KBM-7 (cell line): ENCODE measurements at regions not wholly inside any gene's neighbourhood (a gene's known extent, or its start where the extent isn't known, plus 50 kb on each side); places are given as distances from the start of the nearest gene placed in this dataset.

Experiments
- DNase-seq: peaks from one replicate; pipeline ENCODE4 v3.0.0-alpha.2; 2015
- in situ Hi-C: fragments of 300-500 bp; cut with MboI; formaldehyde crosslinking; loops from 2 replicates; pipeline ENCODE4 v1.14.3; 2020; ENCODE audit warnings: low sequenced_read_pairs, low pct_unique_long_range_greater_than_20kb, mixed read lengths

DNA sequence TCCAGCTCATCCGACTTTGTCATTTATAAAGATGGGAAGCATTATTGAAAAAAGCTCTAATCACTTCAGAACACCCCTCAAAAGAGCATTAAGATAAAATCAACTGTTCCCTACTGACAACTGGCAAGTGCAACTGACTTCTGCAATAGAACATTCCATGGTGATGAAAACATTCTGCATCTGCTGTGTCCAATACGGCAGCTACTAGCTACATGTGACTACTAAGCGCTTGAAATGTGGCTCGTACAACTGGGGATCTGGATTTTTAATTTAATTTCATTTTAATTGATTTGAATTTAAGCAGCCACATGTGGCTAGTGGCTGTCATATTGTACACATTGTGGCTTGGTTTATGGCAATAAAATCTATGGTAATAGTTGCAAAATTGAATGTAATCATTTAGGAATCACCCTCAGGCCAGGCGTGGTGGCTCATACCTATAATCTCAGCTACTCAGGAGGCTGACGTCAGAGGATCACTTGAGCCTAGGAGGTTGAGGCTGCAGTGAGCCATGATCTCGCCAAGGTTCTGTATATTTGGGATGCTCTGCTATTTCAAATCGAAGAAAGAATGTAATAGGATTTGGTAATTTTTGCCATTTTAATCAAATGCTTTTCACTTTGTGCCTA, 390.3 kb downstream of the GABRB3 start:
- in situ Hi-C loops: no loop called here
- no peak for DNase-seq

DNA sequence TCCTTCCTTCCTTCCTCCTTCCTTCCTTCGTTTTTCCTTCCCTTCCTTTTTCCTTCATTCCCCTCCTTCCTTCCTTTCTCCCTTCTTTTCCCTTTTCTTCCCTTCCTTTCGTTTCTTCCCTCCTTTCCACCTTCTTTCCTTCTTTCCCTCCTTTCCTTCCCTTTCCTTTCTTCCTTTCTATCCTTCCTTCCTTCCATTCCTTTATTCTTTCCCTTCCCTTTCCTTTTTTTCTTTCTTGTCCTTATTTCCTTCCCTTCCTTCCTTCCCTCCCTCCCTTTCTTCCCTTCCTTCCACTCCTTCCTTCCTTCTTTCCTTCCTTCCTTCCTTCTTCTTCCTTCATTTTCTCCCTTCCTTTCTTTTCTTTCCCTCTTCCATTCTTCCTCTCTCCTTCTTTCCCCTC, 394.6 kb downstream of the GABRB3 start:
- DNase-seq: no peak
- in situ Hi-C loops: no loop called here

DNA sequence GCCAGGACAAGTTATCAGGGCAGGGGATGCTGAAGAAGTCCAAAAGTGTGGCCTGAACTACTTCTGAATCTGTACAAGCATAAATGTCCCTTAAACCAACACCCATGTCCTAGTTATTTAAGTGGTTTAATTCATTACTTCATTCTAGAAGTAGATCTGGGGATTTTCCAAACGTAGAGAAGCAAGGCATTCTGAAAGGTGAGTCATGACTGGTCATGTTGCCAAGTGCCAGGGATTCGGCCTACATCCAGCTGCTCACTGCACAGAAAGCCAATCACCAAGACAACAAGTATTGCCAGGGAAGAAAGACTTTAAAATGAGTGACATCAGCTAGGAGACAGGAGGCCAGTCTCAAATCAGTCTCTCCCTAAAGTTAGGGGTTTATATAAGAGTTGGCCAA, 396.6 kb downstream of the GABRB3 start:
- in situ Hi-C loops: no loop called here
- no peak for DNase-seq

DNA sequence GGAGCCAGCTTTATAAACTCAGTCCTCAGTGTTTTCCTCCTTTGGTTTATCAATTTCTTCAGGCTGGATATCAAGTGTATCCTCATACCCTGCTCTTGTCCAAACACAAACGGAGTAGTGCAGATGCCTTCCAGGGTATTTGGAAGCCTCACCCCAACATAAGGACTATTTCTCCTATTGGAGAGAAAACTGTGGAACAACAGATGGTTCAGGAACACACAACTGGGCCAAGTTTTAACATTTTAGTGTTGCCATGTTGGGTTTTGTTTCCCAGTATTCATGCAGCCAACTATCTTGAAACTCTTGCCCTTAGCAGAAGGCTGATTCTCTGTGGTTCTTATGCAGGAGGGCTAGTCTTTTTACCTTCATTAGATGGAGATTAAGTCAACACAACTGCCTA, 398.1 kb downstream of the GABRB3 start:
- no peak for DNase-seq
- in situ Hi-C loops: no loop called here

DNA sequence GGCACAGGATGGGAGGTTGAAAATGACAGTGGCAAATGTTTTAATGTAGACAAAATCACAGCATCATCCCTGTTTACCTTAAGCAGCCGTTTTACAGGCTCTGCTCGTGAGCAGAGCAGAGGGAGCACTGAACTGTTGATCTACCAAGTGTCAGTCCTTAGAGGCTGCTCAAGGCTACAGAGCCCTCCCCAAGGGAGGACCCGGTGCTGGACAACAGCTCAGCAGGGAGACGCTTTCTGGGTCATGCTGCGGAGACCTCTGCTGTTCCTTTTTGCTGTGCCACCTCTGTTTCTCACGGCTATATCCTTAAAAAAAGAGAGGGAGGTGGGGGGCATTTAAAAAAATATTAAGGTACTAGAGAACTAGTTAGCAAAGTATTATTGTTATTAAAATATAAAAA, 400.2 kb downstream of the GABRB3 start:
- DNase-seq: no peak
- in situ Hi-C loops: no loop called here

DNA sequence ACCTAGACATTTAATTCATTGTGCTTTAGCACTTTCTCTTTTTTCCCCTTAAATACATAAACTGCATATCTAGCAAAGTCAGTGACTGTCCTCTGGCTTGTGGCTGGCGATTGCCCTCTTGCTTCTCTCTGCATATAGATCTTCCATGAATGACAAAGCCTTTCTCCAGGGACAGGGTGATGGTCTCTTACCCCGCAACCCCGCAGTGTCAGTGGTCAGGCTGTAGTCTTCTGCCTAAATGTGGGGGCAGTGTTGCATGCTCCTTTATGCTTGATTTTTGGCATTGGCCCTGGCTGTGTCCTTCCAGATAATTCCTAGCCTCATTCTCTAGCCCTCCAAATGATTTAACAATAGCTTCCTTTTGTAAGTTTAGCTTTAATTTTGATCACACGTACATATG, 407.8 kb downstream of the GABRB3 start:
- no peak for DNase-seq
- in situ Hi-C loops: no loop called here

DNA sequence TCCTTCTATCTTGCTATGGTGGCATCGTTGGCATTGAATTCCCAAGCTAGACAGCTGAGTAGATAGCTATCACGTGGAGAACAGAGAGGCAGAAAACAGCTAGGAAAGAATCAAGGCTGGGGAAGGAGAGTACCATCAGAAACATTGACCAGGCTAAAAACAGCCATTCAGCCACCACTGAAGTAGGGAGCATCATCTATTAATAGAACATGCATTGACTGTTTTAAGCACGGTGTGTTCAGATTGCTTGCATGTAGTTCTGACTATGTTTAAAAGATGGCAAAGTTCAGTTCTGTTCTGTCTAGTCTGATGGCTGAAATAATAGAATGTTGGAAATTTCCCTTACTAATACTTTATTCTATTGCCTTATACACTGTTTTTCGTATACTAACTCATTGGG, 413.0 kb downstream of the GABRB3 start:
- DNase-seq: no peak
- in situ Hi-C loops: no loop called here

DNA sequence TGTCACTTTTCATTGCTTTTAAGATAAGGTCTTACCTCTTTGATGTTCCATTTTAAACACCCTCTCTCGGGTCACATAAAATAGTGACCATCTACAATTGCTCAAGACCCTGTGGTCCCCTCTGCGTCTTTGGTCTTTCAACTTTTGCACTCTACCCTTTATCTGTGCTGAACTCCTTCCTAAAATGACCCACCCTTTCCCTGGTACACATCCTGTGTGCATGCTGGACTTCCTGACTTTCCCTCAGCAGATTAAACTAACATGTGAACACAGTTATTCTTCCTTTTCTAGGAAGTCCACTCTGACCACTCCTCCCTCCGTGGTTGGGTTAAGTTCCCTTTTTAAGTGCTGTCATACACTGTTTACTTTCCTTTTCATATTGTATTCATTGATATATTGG, 414.2 kb downstream of the GABRB3 start:
- DNase-seq: peak; percentile 7

DNA sequence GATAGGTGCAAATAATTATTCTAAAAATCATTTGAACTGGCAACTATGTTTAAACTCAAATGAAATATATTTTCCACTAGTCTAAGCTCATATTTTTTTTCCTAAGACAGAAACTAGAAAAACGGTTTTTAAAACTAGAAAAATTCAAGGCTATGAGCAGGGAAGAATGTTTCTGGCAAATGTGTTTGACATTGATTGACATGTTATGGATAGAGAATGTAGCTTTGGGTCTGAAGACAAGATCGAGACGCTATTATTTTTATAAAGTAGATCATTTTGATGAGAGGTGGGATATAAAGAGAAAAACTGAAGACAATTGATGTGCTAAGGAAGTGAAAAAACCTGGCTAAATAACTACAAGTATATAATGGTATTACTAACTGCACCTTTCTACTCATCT, 415.2 kb downstream of the GABRB3 start:
- in situ Hi-C loops: no loop called here

More for the DNA sequence above, 414.2 kb downstream of the GABRB3 start:
- in situ Hi-C loops: no loop called here

DNA sequence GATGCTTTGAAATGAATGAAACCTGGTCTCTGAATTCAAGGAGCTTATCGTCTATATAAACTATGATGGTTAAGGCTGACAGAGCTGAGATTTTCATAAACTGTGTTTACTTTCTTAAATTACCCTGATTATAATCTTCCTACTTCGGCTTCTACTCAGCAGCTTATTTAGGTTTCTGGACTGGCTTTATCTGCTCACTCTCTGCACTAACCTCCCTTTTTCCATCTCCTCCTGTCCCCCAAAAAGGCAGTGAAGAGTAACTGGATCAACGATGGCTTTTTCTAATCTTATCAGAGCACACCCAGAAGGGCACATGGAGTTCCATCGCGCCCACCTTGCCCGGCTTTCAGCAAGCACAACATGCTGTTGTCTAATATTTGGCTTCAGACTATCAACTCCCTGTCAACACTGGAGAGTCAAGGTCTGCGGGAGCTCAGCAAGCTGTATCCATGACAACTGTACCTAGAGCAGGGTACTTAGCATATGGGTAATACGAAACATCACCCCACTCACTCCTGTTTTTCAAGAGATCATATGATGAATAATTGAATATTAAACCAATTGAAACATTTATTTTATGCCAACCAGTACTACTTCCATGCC, 417.3 kb downstream of the GABRB3 start:
- DNase-seq: no peak
- in situ Hi-C loops: no loop called here

More for the DNA sequence above, 415.2 kb downstream of the GABRB3 start:
- no peak for DNase-seq

DNA sequence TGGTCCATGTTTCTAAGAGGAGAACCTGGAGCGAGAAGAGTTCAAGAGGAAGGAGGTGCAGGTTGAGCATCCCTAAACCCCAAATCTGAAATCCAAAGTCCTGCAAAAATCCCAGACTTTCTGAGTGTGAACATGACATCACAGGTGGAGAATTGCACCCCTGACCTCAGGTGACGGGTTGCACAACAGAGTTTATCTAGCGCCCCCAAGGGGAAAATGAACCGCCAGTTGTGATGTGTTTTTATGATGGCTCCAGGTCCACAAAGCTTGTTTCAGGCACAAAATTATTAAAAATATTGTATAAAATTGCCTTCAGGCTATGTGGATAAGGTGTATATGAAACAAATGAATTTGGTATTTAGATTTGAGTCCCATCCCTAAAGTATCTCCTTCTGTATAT, 420.0 kb downstream of the GABRB3 start:
- no peak for DNase-seq
- in situ Hi-C loops: no loop called here

DNA sequence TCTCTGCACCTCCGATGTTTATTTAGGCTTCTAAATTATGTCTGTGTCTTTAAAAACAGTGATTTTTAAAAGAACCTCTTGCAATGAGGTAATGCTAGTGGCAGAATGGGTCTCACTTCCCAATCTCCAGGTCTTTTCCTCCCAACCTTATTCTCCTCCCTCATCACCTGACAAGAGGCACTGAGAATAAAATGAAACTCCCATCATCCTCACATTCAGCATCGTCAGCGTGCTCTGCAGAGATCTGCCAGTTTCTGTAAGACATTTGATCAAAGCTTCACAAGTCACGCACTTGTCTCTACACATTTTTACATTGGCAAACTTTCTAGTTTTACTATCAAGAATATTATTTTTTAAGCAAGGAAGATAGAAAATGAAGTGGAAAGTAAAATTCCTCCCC, 420.5 kb downstream of the GABRB3 start:
- no peak for DNase-seq
- in situ Hi-C loops: no loop called here

DNA sequence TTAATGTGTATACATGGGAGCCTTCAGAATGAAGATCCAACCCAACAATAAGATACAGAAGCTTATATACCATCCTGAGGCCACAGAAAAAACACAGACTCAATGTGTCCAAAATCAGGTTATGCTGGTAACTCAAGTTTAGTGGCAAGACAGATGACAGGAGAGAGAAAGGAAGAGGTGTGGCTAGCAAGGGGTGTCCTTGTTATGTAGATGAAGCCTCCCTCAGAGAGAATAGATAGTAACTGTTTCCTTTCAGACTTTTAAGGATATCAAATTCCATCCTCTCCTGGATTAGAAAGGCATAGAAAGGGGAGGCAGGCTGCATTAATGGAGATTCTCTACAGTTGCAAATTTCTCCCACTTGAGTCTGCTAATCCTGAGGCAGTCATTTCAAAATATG, 447.4 kb downstream of the GABRB3 start:
- in situ Hi-C loops: no loop called here
- no peak for DNase-seq

DNA sequence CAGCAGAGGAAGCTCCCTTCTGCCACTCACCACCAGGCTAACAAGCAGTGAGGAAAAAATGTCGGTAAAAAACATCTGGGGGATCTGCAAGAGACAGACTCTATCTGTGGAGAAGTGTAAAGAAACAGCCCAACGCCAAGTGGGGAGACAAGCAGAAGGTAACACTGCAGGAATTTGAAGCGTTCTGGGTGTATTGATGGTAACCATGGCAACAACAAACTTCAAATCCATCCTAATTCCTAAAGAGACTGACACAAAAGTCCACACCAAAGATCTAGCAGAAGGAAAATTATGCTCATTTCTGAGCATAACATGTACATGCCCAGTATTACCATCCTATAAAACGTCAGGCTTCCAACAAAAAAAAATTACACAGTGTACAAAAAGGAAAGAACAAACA, 449.3 kb downstream of the GABRB3 start:
- in situ Hi-C loops: no loop called here
- DNase-seq: no peak

DNA sequence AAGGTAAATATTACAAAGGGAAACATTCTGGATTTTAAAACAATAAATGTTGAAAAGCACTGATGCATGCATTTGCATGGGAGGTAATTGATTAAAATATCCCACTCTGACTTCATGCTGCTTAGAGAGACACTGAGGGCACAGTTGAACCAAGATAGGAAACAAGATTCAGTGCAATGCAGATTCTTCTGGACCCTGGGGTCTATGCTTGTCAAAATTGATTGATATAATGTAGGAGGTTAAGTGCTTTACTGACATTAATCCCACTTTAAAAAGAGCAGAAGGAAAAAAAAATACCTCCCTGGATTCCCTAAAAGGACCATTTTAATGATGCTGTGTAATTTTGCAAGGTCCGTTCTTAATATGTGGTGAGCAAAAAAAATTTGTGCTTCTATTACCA, 454.2 kb downstream of the GABRB3 start:
- DNase-seq: no peak
- in situ Hi-C loops: no loop called here

DNA sequence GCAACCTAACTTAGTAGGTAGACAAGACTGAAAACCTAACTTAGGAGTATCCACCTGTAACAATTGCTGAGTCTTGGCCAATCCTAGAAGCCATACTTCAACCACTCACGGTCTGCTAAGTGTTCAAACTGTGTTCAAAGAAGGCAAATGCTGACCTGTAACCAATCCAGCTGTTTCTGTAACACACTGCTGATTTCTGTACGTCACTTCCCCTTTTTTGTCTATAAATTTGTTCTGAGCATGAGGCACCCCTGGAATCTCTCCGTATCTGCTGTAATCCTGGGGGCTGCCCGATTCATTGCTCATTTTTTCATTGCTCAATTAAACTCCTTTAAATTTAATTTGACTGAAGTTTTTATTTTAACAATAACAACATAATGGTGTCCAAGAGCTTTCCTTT, 451.4 kb upstream of the ATP10A start:
- in situ Hi-C loops: no loop called here
- peak; percentile 6 for DNase-seq

DNA sequence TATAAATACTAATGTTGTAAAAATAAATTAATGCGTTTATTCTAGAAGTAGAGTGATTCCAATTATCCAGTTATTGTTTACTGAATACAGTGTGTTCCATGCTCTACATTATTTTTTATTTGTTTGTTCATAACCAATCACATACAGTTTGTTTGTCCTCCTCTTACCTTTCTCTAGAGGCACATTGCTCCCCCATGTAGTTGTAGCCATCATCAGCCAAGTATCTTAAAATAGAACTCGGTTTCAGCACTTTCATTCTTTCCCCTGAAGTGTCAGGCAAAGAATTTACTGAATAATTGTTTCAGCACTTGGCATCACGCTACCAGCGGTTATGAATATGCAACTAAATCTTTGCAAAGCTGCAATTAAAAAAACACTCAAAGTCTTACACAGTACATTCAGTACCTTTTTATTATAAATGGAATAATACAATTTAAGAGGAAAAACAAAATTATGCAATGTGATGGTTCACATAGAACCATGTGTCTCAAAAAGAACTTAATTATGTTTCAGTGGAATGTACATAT, 448.6 kb upstream of the ATP10A start:
- no peak for DNase-seq
- in situ Hi-C loops: no loop called here

DNA sequence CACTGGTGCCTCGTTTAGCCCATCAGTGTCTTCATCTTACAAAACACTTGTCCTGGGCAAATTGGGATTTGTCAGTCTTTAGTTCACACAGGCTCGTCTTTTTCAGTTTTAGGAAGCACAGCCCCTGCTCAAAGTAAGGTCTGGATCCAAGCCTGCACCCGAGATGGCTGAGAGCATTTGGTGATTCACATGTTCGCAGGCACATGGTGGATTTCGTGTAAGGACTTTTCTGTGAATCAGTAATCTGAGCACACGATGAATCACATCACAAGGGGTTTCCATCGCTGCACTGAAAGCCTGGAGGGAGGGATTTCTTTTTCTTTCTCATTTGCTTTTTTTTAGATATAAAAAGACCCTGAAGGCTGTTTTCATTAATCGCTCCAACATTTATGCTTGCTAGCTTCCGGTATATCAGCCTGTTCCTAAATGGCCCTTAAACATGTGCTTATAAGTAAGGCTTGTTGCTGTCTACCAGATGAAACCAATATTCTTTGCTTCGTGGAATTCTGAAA, 435.6 kb upstream of the ATP10A start:
- in situ Hi-C loops: no loop called here
- no peak for DNase-seq

DNA sequence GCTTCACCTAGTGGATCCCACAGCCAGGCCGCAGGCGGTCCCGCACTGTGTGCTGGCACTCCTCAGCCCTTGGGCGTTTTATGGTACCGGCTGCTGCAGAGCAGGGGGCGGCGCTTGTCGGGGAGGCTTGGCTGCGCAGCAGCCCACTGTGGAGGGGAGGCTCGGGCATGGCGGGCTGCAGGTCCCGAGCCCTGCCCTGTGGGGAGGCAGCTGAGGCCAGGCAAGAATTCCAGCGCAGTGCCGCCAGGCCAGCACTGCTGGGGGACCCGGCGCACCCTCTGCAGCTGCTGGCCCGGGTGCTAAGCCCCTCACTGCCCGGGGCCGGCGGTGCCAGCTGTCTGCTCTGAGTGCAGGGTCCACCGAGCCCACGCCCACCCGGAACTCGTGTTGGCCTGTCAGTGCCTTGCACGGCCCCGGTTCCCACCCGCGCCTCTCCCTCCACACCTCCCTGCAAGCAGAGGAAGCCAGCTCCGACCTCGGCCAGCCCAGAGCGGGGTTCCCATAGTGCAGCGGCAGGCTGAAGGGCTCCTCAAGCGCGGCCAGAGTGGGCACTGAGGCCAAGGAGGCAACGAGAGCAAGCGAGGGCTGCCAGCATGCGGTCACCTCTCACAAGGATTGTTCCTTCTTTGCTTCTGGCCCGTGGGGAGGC, 435.0 kb upstream of the ATP10A start:
- DNase-seq: no peak

DNA sequence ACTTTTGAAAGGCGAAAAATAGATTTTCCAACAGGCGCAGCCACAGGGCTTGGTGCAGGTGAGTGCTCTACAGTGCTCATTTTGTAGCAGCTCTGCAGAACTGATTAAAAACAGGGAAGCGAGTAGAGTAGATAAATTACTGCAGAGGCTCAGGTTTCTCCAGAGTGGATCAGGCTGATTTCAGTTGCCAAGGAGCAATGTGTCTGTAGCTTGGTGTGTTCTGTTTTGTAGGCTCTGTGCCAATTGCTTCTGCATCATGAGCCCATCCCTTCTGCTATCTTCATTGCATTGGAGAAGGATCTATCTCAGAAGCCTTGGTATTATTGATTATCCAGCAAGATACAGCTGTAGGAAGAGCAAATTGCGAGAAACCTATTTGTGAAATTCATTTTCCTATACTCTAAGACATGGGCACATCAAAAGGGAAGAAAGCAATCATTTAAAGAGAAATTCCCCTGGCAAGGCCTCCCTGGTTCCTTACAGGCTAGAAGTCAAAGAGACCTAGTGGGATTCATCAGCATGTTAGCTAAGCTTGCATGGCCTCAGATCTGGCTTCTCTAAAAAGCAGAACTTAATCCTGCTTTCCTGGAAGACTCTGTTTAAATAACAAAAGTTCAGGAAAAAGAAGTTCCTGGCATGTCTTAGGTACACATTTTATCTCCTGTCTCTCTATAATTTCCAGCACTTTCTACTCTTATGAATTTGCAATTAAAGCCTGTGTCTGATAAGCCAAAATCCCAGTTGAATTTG, 432.4 kb upstream of the ATP10A start:
- no peak for DNase-seq
- in situ Hi-C loops: no loop called here

More for the DNA sequence above, 435.0 kb upstream of the ATP10A start:
- in situ Hi-C loops: no loop called here
